ENCODE measurements at regions not wholly inside any gene's neighbourhood (a gene's known extent, or its start where the extent isn't known, plus 50 kb on each side); places are given as distances from the start of the nearest gene placed in this dataset.
"Not testable (repeated sequence)": the region's sequence is repeated elsewhere in the genome, so short reads cannot be mapped to it uniquely, and the experiment has no call there.

GRCh38 chr2:234272069-234272850 lies 221.8 kb downstream of the SPP2 start:
- no peak for DNase-seq

GRCh38 chr2:234271338-234271737 lies 220.8 kb downstream of the SPP2 start:
- DNase-seq: no peak

GRCh38 chr2:234269769-234270204 lies 219.3 kb downstream of the SPP2 start:
- DNase-seq: no peak

- DNase-seq: no peak
These were observed 217.0 kb downstream of the SPP2 start for GRCh38 chr2:234267534-234267933.

- DNase-seq: no peak
These were observed 216.4 kb downstream of the SPP2 start for GRCh38 chr2:234266952-234267351.

GRCh38 chr2:234265206-234265605 lies 214.7 kb downstream of the SPP2 start:
- DNase-seq: no peak

GRCh38 chr2:234261736-234262135 lies 211.2 kb downstream of the SPP2 start:
- DNase-seq: no peak

GRCh38 chr2:234259440-234259839 lies 208.9 kb downstream of the SPP2 start:
- no peak for DNase-seq

GRCh38 chr2:234258562-234259141 lies 208.2 kb downstream of the SPP2 start:
- DNase-seq: no peak

- peak; percentile 37 for DNase-seq
These were observed 207.5 kb downstream of the SPP2 start for GRCh38 chr2:234257859-234258561.

GRCh38 chr2:234256516-234256915 lies 206.0 kb downstream of the SPP2 start:
- no peak for DNase-seq

- DNase-seq: no peak
These were observed 204.4 kb downstream of the SPP2 start for GRCh38 chr2:234254783-234255521.

- DNase-seq: no peak
These were observed 202.3 kb downstream of the SPP2 start for GRCh38 chr2:234252772-234253171.

GRCh38 chr2:234251326-234252271 lies 201.1 kb downstream of the SPP2 start:
- DNase-seq: no peak

- DNase-seq: no peak
These were observed 200.4 kb downstream of the SPP2 start for GRCh38 chr2:234250926-234251325.

- DNase-seq: no peak
These were observed 199.4 kb downstream of the SPP2 start for GRCh38 chr2:234249873-234250272.

- DNase-seq: no peak
These were observed 198.7 kb downstream of the SPP2 start for GRCh38 chr2:234249034-234249735.

GRCh38 chr2:234248213-234248710 lies 197.8 kb downstream of the SPP2 start:
- DNase-seq: not testable (repeated sequence)

- DNase-seq: no peak
These were observed 197.1 kb downstream of the SPP2 start for GRCh38 chr2:234247453-234248180.

- no peak for DNase-seq
These were observed 195.4 kb downstream of the SPP2 start for GRCh38 chr2:234245945-234246344.
